HG03139 (cell line): ENCODE measurements at regions not wholly inside any gene's neighbourhood (a gene's known extent, or its start where the extent isn't known, plus 50 kb on each side); places are given as distances from the start of the nearest gene placed in this dataset.

Experiments
- ATAC-seq: cut with Tn5 transposase; IDR thresholded peaks from one replicate; pipeline ENCODE4 v1.9.1; 2021; ENCODE audit not compliant: unreplicated experiment

DNA sequence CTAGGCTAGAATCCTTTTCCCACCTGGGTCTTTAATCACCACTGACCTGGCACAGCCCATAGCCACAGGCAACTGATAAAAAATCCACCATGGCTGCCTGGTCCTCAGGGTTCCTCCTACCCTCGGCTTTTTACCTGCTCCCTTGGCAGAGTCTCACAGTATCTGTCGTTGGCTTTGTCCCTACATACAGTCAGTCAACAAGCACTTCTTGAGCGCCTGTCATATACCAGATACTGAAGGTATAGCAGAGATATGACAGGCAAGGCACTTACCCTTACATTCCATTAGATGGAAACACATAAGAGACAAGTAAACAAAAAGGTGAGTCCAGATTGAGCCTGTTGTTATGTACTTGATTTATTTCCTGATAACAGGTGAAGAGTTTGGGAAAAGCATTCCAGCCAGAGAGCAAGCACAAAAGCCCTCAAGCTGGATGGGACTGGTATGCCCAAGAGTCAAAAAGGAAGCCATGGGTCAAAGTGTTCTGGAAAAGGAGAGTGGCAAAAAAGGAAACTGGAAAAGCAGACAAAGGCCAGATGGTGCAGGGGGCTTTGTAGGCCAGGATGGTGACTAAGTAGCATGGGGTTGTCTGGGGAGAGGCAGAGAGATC, 247.0 kb downstream of the CHD9NB start:
- ATAC-seq: no peak

GRCh38 chr16:52800432-52800831, 252.3 kb downstream of the CHD9NB start:
- no peak for ATAC-seq

GRCh38 chr16:52799149-52799548, 252.2 kb upstream of the TOX3 start:
- no peak for ATAC-seq

- no peak for ATAC-seq
Observed at GRCh38 chr16:52787709-52788108, 240.8 kb upstream of the TOX3 start.

- no peak for ATAC-seq
Observed at GRCh38 chr16:52786091-52786490, 239.1 kb upstream of the TOX3 start.

- no peak for ATAC-seq
Observed at GRCh38 chr16:52785653-52786052, 238.7 kb upstream of the TOX3 start.

- ATAC-seq: no peak
Observed at GRCh38 chr16:52783616-52784015, 236.7 kb upstream of the TOX3 start.

DNA sequence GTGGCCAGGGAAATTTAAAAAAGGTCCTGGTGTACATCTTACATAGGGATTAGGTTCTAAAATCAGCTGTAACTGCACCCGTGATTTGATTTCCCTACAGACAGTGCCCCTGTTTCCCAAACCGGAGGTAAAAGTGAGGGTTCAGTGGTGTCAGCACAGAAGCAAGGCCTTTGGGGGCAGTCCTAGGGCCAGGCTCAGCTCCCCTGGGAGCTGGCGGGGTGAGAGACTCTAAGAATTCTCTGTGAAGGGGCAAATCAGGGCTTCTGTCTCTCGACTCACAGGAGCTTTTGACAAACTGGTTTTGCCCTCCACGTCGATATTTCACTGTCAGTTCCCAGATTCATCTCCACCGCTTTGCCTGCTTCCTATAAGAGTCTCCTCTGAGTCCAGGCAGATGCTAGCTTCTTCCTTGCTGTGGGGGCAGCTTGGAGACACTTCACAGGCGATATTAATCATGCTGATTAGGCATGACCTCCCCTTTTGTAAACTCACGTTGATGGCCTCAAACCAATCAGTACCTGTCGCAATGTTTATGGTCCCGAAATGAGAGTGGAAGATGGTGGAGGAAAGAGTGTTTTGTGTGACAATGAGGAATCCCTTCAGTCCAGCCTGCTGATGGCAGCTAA, 234.2 kb upstream of the TOX3 start:
- no peak for ATAC-seq

DNA sequence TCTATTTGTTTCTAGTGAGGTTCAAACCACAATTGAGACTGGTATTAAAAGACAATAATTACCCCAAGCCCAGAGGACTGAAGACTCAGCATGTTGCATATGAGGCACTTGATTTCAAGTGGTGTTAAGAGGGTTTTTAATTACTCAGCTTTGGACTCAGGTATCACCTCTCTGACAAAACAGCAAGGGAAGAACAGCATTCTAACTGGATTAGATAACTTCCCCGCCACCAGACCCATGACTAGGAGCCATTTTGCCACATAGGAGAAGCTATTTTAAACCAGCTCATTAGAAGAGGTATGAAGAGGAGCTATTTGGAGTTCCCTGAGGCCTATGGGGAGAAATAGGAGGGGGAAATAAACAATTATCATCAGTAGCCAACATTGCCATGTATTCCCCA, 226.1 kb upstream of the TOX3 start:
- ATAC-seq: no peak

DNA sequence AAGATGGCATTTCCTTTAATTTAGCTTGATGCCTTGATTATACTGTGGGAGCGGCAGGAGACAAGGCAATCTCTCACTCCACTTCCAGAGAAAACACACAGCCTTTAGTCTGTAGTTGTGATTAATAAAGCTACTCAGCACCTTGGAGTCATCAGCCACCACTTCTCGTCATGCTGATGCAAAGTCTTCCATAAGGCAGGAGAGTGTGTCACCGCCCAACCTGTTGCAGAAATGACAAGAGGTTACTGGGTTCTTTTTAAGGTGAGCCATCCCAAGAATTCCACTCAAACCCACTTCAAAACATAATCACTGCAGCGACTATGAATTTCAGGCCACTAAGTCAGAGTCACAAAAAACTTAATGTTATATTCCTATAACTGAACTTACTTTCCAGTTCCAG, 223.9 kb upstream of the TOX3 start:
- no peak for ATAC-seq

- no peak for ATAC-seq
Observed at GRCh38 chr16:52758473-52758855, 211.5 kb upstream of the TOX3 start.

DNA sequence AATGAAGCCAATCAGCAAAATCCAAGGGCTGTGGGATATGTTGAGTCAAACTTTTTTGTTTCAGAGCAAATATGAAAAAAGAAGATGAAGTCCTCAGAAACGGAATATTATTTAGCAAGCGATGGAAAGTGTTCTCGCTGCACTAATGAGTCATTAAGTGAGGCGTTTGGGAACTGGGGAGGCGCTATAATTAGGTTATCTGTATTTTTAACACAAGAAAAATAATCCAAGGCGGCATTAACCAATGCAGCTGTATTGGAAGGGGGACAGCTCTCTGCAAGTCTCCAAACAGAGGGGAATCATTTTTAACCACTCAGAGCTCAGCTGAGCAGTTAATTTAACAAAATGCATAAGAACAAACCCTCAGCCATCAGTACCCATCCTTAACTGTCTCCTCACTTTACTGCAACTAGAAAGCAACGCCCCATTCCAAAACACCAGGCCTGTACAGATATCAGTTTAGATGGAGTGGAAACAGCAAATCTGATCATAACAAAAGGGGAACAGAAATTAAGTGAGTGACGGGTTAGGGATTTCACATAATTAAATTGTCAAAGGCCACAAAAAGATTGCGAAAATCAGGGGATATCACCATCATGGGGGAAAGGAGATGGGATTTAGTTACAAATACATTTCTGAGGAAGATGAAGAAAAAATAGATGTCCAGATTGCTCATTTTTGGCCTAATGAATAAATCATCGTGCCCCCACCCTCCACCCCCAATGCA, 211.0 kb upstream of the TOX3 start:
- no peak for ATAC-seq

DNA sequence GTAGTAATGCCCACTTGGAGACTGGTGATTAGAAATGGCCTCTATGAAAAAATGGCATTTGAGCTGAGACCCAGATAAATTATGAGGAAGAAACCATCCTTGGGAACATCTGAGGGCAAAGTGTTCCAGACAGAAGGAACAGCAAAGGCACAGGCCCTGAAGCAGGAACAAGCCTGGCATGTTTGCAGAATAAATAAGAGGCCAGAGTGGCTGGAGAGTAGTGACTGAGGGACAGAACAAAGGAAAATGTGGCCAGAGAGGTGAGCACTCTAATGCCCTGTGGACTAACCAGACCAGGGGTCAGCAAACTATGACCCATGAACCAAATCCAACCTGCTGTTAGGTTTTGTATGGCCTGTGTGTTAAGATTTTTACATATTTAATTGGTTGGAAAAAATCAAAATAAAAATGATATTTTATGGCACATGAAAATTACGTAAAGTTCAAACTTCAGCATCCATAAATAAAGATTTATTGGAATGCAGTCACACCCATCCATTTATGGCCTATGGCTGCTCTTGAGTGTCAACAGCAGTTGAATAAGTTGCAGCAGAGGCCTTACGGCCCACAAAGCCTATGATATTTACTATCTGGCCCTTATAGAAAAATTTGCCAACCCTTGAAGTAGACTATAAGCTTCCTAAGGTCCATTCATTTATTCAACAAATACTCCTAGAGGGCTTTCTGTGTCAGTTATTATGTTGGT, 210.0 kb upstream of the TOX3 start:
- no peak for ATAC-seq

- ATAC-seq: no peak
Observed at GRCh38 chr16:52755396-52755795, 208.5 kb upstream of the TOX3 start.

GRCh38 chr16:52751035-52751434, 204.1 kb upstream of the TOX3 start:
- no peak for ATAC-seq

- no peak for ATAC-seq
Observed at GRCh38 chr16:52748741-52749140, 201.8 kb upstream of the TOX3 start.

DNA sequence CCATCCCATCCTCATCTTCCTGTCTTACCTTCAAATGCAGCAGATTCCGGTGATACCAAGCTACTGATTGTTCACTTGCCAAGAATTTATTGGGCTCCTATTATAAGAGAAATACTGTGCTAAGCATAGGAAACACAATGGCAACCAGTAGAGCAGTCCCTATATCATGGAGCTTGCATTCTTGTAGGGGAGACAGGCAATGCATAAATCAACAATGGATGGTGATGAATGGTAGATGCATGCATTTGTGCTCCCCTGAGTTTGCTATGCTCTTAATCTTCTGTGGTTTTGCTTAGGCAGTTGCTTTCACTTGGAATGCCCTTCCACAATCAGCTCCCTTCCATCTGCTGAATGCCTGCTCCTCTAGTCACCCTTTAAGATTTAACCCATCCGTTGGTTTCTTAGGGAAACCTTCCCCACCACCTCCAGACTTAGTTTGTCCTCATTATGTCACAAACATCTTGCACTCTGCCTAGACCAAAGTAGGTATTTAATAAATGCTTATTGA, 200.2 kb upstream of the TOX3 start:
- ATAC-seq: no peak

- no peak for ATAC-seq
Observed at GRCh38 chr16:52743707-52744106, 196.8 kb upstream of the TOX3 start.

DNA sequence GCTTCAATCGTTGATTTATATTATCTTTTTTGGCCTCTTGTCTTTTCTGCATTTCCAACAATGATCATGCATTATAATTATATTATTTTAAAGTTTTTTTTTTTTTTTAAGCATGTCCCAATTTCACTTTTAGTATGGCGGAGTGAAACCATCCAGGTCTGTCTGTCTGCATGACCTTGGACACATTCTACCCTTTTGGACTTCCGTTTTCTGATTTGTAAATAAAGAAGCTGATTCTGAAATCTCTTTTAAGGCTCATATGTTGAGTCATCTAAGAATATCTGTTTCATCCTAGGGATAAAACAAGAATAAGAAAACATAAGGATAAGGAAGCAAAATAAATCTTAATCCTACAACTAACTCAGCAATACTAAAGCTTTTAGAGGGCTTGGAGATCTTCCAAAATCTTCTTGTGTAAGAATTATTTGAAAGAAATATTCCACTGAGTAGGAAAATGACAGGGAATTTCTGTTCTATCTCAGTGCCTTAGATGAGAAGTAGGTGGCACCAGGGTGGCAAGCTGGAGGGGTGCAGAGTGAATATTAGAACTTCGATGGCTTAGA, 195.7 kb upstream of the TOX3 start:
- no peak for ATAC-seq

DNA sequence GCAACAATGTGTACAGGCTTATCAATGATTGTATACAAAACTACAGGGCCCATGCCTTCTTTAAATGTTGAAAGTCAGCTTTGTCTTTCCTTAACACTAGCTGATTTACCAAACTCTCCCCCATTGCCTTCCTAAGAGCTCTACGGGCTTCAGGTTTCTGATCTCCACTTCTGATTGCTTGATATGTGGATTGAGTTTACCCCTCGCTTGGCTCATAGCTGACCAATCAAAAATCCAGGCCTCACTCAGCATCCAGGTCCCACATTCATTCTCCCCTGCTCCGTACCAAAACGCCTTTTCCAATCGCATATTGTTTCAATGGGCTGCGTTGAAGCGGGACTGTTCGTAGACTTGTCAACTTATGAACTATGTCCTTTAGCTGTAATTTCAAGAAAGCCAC, 195.1 kb upstream of the TOX3 start:
- ATAC-seq: no peak

DNA sequence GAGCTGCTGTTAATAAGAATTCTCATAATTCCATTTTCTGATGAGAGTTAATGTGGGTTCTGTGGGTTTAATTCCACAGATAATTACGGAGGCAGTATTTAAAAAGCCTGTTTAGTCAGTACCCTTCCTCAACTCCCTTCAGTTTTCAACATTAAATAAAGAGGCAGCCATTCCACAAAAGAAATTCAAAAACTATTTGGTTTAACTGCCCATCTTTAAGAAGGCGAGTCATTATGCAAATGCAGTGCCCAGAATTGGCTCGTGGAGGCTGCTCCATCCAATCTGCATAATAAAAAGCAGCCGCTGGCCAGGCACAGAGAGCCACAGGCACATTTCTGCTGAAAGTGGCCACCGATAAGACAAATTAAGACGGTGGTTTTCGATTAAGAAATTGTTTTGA, 194.4 kb upstream of the TOX3 start:
- ATAC-seq: no peak
